Suprapubic skin (tissue), 3 donors: ENCODE measurements at regions not wholly inside any gene's neighbourhood (a gene's known extent, or its start where the extent isn't known, plus 50 kb on each side); places are given as distances from the start of the nearest gene placed in this dataset.

ENCODE experiments used
- CTCF ChIP-seq, 2 donors: fragments of 200-600 bp in 1 of 2; fragments of 450-650 bp in 1 of 2; sonication (generic) in 1 of 2; IDR thresholded peaks; one replicate each; pipeline ENCODE4 v1.5.1; 2016 to 2019; ENCODE audit warnings: antibody characterized with exemption in 2 of 2, mild to moderate bottlenecking in 1 of 2, moderate library complexity in 1 of 2
- EP300 ChIP-seq: sonication (generic); formaldehyde crosslinking; IDR thresholded peaks from one replicate; pipeline ENCODE4 v1.6.1; 2017; ENCODE audit warnings: antibody characterized with exemption
- POLR2A ChIP-seq, 2 donors: fragments of 450-650 bp; IDR thresholded peaks; one replicate each; pipeline ENCODE4 v1.6.1; 2017; ENCODE audit warnings: antibody characterized with exemption in 2 of 2, mild to moderate bottlenecking in 2 of 2, moderate library complexity in 2 of 2

- TF ChIP-seq CTCF (IDR thresholded peaks at IDR 0.05) (no peak), POLR2A (IDR thresholded peaks at IDR 0.05) (no peak), EP300 (no peak)
Observed at GRCh38 chr4:67104145-67104544, 441.2 kb downstream of the CENPC start.
